GM21576 (cell line): ENCODE measurements at regions not wholly inside any gene's neighbourhood (a gene's known extent, or its start where the extent isn't known, plus 50 kb on each side); places are given as distances from the start of the nearest gene placed in this dataset.

Experiments used
- ATAC-seq: cut with Tn5 transposase; IDR thresholded peaks from one replicate; pipeline ENCODE4 v1.9.1; 2021; ENCODE audit warnings: mild to moderate bottlenecking, moderate library complexity; ENCODE audit not compliant: unreplicated experiment

- no peak for ATAC-seq
Observed at GRCh38 chr7:25850735-25851134, 301.3 kb upstream of the NFE2L3 start.

- ATAC-seq: no peak
Observed at GRCh38 chr7:25851332-25852210, 300.4 kb upstream of the NFE2L3 start.

- no peak for ATAC-seq
Observed at GRCh38 chr7:25852211-25852938, 299.6 kb upstream of the NFE2L3 start.

GRCh38 chr7:25852939-25853271 is 299.1 kb upstream of the NFE2L3 start:
- ATAC-seq: no peak

- ATAC-seq: no peak
Observed at GRCh38 chr7:25853314-25853713, 298.7 kb upstream of the NFE2L3 start.

- ATAC-seq: no peak
Observed at GRCh38 chr7:25854059-25854458, 297.9 kb upstream of the NFE2L3 start.

GRCh38 chr7:25854608-25855497 is 297.1 kb upstream of the NFE2L3 start:
- ATAC-seq: no peak

GRCh38 chr7:25855854-25856782 is 295.9 kb upstream of the NFE2L3 start:
- ATAC-seq: no peak

- ATAC-seq: no peak
Observed at GRCh38 chr7:25857376-25858067, 294.5 kb upstream of the NFE2L3 start.

- no peak for ATAC-seq
Observed at GRCh38 chr7:25858200-25858524, 293.8 kb upstream of the NFE2L3 start.

GRCh38 chr7:25858525-25859411 is 293.2 kb upstream of the NFE2L3 start:
- ATAC-seq: no peak

GRCh38 chr7:25859412-25860274 is 292.4 kb upstream of the NFE2L3 start:
- no peak for ATAC-seq

- no peak for ATAC-seq
Observed at GRCh38 chr7:25860275-25861163, 291.5 kb upstream of the NFE2L3 start.

GRCh38 chr7:25861164-25861496 is 290.9 kb upstream of the NFE2L3 start:
- no peak for ATAC-seq

- no peak for ATAC-seq
Observed at GRCh38 chr7:25861601-25862260, 290.3 kb upstream of the NFE2L3 start.

GRCh38 chr7:25862261-25863004 is 289.6 kb upstream of the NFE2L3 start:
- ATAC-seq: peak; percentile 90
